PC-3 (cell line): ENCODE measurements at regions not wholly inside any gene's neighbourhood (a gene's known extent, or its start where the extent isn't known, plus 50 kb on each side); places are given as distances from the start of the nearest gene placed in this dataset.

Experiments
- ATAC-seq: fragments of 200-7000 bp; cut with Tn5 transposase; 2 replicates; pipeline ENCODE4 v1.9.1; 2020; ENCODE audit warnings: mild to moderate bottlenecking, moderate library complexity
- BruUV-seq: library from RNA; stranded (reverse); fragments of 400-500 nt; replicated peaks from 2 replicates; lab custom pipeline; 2021; lab: Mats Ljungman, UMichigan
- CTCF ChIA-PET: fragments of 300-600 bp; sonication (Branson Sonifier 250); formaldehyde crosslinking; loops from one replicate; lab custom pipeline; 2022; ENCODE audit warnings: antibody characterized with exemption; lab: Charles Lee
- POLR2A ChIA-PET: fragments of 300-600 bp; sonication (Branson Sonifier 250); formaldehyde crosslinking; loops from one replicate; lab custom pipeline; 2022; ENCODE audit warnings: antibody characterized with exemption; ENCODE audit not compliant: unreplicated experiment; lab: Charles Lee
- DNase-seq: peaks from one replicate; pipeline ENCODE4 v3.0.0-alpha.2; 2015
- H2AFZ ChIP-seq: fragments of 300-600 bp; sonication (generic); 2 replicates; pipeline ENCODE4 v1.6.0; 2016; ENCODE audit warnings: antibody characterized with exemption, low read length
- H3F3A ChIP-seq: fragments of 300-600 bp; sonication (generic); one replicate; pipeline ENCODE4 v1.6.0; 2017; ENCODE audit warnings: antibody characterized with exemption, low read length, control low read depth, mild to moderate bottlenecking; ENCODE audit not compliant: unreplicated experiment
- H3K27ac ChIP-seq: fragments of 300-600 bp; sonication (generic); 2 replicates; pipeline ENCODE4 v1.5.1; 2016; ENCODE audit warnings: mild to moderate bottlenecking, low read length
- H3K27me3 ChIP-seq: fragments of 300-600 bp; sonication (generic); 2 replicates; pipeline ENCODE4 v1.6.1; 2016; ENCODE audit warnings: low read length, mixed read lengths
- H3K36me3 ChIP-seq: fragments of 300-600 bp; sonication (generic); 2 replicates; pipeline ENCODE4 v1.6.1; 2016; ENCODE audit warnings: low read depth, mixed run types, low read length, mixed read lengths
- H3K4me1 ChIP-seq: fragments of 300-600 bp; sonication (generic); 2 replicates; pipeline ENCODE4 v1.5.1; 2016; ENCODE audit warnings: low read length; ENCODE audit not compliant: insufficient read depth
- H3K4me2 ChIP-seq: fragments of 300-600 bp; sonication (generic); 2 replicates; pipeline ENCODE4 v1.6.0; 2016; ENCODE audit warnings: low read length
- H3K4me3 ChIP-seq: fragments of 300-600 bp; sonication (generic); 2 replicates; pipeline ENCODE4 v1.5.1; 2016; ENCODE audit warnings: mild to moderate bottlenecking, low read length, mixed read lengths
- H3K79me2 ChIP-seq: fragments of 300-600 bp; sonication (generic); 2 replicates; pipeline ENCODE4 v1.6.1; 2017; ENCODE audit warnings: low read length, mixed read lengths
- H3K9ac ChIP-seq: fragments of 300-600 bp; sonication (generic); 2 replicates; pipeline ENCODE4 v1.6.0; 2016; ENCODE audit warnings: mild to moderate bottlenecking, low read length
- H3K9me2 ChIP-seq: fragments of 300-600 bp; sonication (generic); replicated peaks from 2 replicates; pipeline ENCODE4 v1.6.1; 2016; ENCODE audit warnings: mixed run types, low read length, mixed read lengths
- H3K9me3 ChIP-seq: fragments of 300-600 bp; sonication (generic); 2 replicates; pipeline ENCODE4 v1.6.1; 2016; ENCODE audit warnings: low read length, mixed read lengths
- H4K20me1 ChIP-seq: fragments of 300-600 bp; sonication (generic); 2 replicates; pipeline ENCODE4 v1.6.1; 2016; ENCODE audit warnings: low read length, mixed read lengths
- CTCF ChIP-seq: fragments of 300-600 bp; sonication (generic); conservative IDR thresholded peaks from 2 replicates; pipeline ENCODE4 v1.5.1; 2017; ENCODE audit warnings: antibody characterized with exemption, low read depth, mild to moderate bottlenecking, low read length
- EZH2 ChIP-seq: fragments of 300-600 bp; sonication (generic); IDR thresholded peaks from one replicate; pipeline ENCODE4 v1.6.1; 2017; ENCODE audit warnings: antibody characterized with exemption, mild to moderate bottlenecking, low read length; ENCODE audit not compliant: unreplicated experiment
- EZH2phosphoT487 ChIP-seq: fragments of 300-600 bp; sonication (generic); IDR thresholded peaks from 2 replicates; pipeline ENCODE4 v1.6.1; 2018; ENCODE audit warnings: mild to moderate bottlenecking, antibody characterized with exemption, low read length, borderline replicate concordance
- intact Hi-C: fragments of 100-400 bp; cut with micrococcal nuclease; formaldehyde crosslinking; loops from 2 replicates; pipeline ENCODE4 v1.9.0; 2023

GRCh38 chr4:96093563-96093962 is 253.7 kb downstream of the PDHA2 start:
- no peaks in the 10 kb centered on the region for H3K27me3 ChIP-seq
- POLR2A ChIA-PET: no interaction called here
- no peaks in the 10 kb centered on the region for H3K4me1 ChIP-seq
- TF ChIP-seq CTCF (no peak), EZH2 (no peak), EZH2phosphoT487 (no peak)
- DNase-seq (no peak), ATAC-seq (no peak)
- no peaks in the 10 kb centered on the region for H3K9me2 ChIP-seq
- H3K36me3 ChIP-seq: no peaks in the 10 kb centered on the region
- no peaks in the 10 kb centered on the region for H3K9me3 ChIP-seq
- no peak overlapping the region for H2AFZ ChIP-seq
- no peak overlapping the region for H3K9ac ChIP-seq
- H3K27ac ChIP-seq: no peak overlapping the region
- H3K4me3 ChIP-seq: no peak overlapping the region
- H3K4me2 ChIP-seq: no peak overlapping the region
- no peaks in the 10 kb centered on the region for H3F3A ChIP-seq
- CTCF ChIA-PET: no interaction called here
- no TSS peak for BruUV-seq
- intact Hi-C loops: no loop called here
- no peaks in the 10 kb centered on the region for H4K20me1 ChIP-seq
- no peaks in the 10 kb centered on the region for H3K79me2 ChIP-seq

- ChIA-PET CTCF (no interaction called here), POLR2A (no interaction called here)
- Histone ChIP-seq H2AFZ (no peak overlapping the region), H3K27me3 (no peaks in the 10 kb centered on the region), H3K36me3 (no peaks in the 10 kb centered on the region), H3K4me1 (no peaks in the 10 kb centered on the region), H3K4me3 (no peak overlapping the region), H4K20me1 (no peaks in the 10 kb centered on the region), H3F3A (no peaks in the 10 kb centered on the region), H3K4me2 (no peak overlapping the region), H3K9me3 (no peaks in the 10 kb centered on the region), H3K79me2 (no peaks in the 10 kb centered on the region), H3K9ac (no peak overlapping the region), H3K9me2 (no peaks in the 10 kb centered on the region), H3K27ac (no peak overlapping the region)
- ATAC-seq: no peak
- BruUV-seq: no TSS peak
- DNase-seq: no peak
- intact Hi-C loops: no loop called here
- no peak for TF ChIP-seq EZH2phosphoT487
- no peak for TF ChIP-seq CTCF
- no peak for TF ChIP-seq EZH2
Observed at GRCh38 chr4:96094183-96094582, 254.3 kb downstream of the PDHA2 start.

GRCh38 chr4:96097040-96097607 is 257.2 kb downstream of the PDHA2 start:
- Histone ChIP-seq H3K79me2 (no peaks in the 10 kb centered on the region), H3K4me3 (no peak overlapping the region), H3K36me3 (no peaks in the 10 kb centered on the region), H3K4me1 (no peaks in the 10 kb centered on the region), H2AFZ (no peak overlapping the region), H3K4me2 (no peak overlapping the region), H3K9me2 (no peaks in the 10 kb centered on the region), H3K9me3 (no peaks in the 10 kb centered on the region), H4K20me1 (no peaks in the 10 kb centered on the region), H3K9ac (no peak overlapping the region), H3K27me3 (no peaks in the 10 kb centered on the region), H3K27ac (no peak overlapping the region), H3F3A (no peaks in the 10 kb centered on the region)
- ChIA-PET CTCF (no interaction called here), POLR2A (no interaction called here)
- no peak for DNase-seq
- ATAC-seq: no peak
- TF ChIP-seq EZH2 (no peak), CTCF (no peak), EZH2phosphoT487 (no peak)
- intact Hi-C loops: no loop called here
- BruUV-seq: no TSS peak
